HPDE6-E6E7 (cell line): ENCODE measurements at regions not wholly inside any gene's neighbourhood (a gene's known extent, or its start where the extent isn't known, plus 50 kb on each side); places are given as distances from the start of the nearest gene placed in this dataset.
"Not testable (repeated sequence)": the region's sequence is repeated elsewhere in the genome, so short reads cannot be mapped to it uniquely, and the experiment has no call there.

Experiments
- DNase-seq: peaks from one replicate; pipeline ENCODE4 v3.0.0; 2011; ENCODE audit warnings: missing footprints; ENCODE audit errors: extremely low spot score

DNA sequence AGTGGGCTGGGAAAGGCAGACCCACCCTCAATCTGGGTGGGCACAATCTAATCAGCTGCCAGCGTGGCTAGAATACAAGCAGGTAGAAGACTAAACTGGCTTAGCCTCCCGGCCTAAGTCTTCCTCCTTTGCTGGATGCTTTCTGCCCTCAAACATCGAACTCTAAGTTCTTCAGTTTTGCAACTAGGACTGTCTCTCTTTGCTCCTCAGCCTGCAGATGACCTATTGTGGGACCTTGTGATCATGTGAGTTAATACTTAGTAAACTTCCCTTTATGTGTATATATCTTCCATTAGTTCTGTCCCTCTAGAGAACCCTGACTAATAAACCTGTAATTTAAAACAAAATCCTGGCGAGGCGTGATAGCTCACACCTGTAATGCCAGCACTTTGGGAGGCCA is 51.8 kb upstream of the SLC39A8 start:
- DNase-seq: not testable (repeated sequence)

DNA sequence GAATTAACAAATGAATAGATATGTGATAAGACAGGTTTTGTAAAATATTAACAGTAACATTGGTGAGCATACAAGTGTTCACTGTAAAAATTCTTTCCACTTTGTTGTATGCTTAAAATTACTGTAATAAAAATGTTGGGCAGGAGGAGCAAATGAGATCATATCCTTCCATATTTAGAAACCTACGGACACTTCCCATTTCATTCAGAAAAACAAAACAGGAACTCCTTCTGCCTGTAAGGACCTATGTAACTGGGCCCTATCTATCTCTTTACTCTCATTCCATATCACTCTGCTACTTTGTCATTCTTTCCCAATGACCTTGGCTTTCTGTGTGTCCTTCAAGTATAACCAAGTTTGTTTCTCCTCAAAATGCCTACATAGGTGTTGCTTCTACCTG is 53.7 kb upstream of the SLC39A8 start:
- DNase-seq: no peak

DNA sequence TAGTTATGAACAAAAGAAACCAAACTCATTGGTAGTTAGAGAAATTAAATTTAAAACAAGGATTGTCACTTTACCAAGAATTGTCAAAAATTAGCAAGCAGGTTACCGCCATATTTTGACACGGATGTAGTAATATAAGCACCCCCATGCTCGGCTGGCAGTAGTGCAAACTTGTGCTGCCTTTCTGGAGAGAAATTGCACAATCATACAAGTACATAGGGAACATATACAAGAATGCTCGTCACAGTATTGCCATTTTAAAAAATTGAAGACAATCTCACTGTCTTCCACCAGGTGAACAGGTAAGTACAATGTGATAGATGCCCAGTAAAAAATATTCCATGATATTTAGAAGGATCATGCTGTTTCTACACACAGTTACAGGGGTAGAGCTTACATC is 55.6 kb upstream of the SLC39A8 start:
- DNase-seq: no peak

DNA sequence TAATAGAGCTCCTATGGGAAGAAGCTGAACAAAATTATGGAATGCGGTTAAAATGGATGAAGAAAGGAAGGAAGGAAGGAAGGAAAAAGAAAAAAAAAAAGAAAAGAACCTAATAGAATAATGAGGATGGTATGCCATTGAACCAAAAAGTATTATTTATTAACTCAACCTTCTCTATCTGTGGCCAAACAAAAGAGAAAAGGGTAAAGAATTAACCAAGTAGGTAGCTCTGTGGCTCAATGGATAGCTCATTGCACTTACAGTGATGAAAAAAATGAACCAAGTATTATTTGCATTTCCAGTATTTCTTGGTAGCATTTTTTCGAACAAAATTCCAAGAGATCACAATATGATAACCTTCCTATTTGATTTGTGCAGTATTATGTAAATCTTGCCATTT is 56.9 kb upstream of the SLC39A8 start:
- no peak for DNase-seq

DNA sequence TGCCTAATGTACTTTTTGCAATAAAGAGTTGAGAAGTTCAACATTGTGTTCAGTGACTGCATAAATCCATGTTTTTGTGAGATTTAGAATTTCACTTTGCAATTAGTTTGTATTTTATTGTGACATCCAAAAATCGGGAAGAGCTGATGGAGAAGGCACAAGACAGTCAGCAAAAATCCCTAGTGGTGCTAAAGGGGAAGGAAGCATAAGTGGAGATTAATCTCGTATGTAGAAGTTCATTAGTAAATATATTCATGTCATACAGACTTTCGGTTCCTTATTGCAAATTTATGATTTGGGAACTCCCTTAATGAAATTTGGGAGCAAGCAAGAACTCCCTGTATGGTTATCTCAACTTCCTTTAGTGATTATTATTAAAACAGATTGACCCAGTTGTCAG is 57.8 kb upstream of the SLC39A8 start:
- DNase-seq: no peak

DNA sequence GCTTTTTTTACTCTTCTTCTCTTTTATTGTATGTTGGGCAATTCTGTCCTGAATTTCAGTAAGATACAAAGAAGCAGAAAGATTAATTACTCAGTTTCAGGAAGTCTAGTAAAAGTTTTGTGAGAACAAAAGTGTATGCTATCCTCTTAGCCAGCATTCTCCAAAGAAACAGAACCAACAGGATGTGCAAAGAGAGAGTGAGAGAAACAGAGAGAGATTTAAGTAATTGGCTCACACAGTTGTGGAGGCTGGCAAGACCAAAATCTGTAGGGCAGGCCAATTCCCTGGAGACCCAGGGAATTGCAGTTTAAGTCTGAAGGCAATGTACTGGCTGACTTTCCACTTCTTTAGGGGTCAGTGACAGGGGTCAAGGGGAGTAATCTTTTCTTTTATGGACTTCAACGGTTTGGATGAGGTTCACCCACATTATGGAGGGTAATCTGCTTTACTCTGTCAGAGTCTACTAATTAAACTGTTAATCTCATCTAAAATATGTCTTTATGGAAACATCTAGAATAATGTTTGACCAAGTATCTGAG is 59.2 kb upstream of the SLC39A8 start:
- no peak for DNase-seq

DNA sequence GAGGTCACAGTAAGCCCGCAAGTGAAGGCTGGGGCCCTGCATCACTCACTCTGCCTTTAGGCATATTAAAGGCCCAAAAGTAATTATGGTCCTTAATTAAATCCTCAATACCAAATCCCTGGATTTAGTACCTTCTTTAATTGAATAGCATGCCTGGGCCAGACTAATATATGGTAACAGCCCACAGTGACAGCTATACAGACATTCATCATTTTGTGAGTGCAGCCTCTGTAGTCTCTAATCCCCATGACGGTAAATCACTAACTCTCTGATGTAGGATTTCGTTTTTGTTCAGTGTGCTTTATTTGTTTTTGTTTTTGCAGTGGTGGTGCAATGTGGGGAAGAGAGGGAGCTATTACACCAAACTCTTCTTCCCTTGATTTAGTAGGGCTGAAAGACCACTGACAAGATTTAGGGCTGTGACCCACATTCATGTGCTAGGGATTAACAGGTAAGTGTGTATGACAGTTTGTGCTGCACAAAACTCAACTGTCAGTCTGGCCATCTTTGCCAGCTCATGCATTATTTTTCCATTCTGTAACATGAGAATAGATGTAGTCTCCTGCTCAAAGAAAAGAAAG is 60.6 kb upstream of the SLC39A8 start:
- no peak for DNase-seq

DNA sequence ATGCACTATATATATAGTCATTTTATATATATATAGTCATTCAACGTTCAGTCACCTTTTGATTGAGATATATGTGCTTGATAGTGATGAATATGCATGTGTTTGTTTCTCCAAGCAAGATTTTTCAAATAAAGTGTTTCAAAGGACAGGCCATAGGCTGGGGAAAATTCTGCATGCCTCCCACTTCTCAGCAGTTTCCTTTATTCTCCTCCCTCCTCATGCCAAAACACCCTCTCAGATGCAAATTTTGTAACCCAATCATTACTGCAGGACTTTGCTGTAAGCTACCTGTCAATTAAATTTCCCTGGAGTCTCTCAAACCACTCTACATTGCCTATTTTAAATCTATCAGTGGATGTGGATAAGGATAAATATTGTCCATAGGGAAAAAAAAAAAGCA is 65.6 kb upstream of the SLC39A8 start:
- not testable (repeated sequence) for DNase-seq

DNA sequence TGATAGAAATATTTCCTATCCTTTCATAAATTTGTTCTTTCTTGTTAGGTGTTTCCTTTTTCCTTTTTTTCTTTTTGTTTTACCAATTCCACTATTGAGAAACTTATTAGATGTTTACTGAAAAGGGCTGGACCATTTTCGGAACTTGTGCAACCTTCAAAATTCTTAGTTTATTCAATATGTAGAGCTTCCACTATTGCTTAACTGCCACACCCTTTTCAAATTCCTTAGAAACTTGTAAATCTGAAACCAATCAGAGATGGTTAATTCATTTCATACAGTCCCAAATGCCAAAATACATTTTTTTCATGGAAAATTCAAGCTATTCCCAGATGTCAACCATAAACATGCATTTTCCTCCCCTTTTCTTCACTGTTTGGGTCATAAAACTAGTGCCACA is 66.1 kb upstream of the SLC39A8 start:
- DNase-seq: no peak

DNA sequence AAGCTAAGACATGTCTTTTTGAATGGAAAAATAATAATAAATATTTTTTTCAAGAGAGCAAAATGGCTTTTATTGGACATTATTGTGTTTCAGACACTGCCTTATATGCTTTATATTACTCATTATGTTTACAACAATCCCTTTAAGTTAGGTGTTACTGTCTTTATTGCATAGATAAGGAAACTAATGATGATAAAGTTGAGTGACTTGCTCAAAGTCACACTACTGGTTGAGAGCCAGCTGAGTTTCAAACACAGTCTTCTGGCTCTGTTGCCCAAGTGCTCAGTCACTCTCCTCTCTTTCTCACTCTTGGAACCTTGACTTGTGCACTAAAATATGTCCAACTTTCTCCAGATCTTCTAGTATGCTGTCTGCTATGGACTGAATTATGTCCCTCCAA is 71.5 kb upstream of the SLC39A8 start:
- DNase-seq: no peak

DNA sequence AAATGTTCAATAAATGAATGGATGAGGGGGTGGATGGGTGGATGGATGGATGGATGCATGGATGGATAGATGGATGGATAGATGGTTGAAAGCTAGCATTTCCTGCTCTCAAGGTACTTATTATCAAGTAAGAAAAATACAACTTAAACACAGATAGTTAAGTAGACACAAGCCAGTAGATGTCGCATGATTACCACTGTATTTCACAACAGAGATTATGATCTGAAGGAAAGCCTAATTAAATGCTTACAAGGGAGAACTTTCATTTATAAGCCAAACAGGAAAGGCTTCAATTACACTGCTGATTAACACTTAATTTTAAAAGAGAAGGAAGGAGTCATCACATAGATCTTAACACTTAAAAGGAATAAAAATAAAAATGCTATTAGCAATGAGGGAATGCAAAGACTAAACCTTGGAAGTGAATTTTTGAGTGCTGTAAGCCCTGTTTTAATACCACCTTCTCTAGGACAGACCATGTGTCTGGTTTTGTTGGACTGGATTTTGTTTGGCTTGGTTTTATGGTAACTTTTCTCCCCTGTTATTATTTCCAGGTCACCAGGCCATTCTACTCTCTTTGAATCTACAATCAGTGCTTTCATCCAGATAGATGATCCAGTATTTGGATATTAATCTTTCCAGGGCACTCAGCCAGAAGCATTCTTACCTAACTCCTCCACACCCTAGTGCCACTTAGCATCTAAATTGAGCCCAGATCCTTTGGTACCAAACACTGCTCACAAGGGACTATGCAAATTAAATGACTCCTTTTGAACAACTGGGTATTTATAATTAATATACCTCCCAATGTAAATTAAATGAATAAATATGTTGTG is 75.5 kb upstream of the SLC39A8 start:
- DNase-seq: no peak

DNA sequence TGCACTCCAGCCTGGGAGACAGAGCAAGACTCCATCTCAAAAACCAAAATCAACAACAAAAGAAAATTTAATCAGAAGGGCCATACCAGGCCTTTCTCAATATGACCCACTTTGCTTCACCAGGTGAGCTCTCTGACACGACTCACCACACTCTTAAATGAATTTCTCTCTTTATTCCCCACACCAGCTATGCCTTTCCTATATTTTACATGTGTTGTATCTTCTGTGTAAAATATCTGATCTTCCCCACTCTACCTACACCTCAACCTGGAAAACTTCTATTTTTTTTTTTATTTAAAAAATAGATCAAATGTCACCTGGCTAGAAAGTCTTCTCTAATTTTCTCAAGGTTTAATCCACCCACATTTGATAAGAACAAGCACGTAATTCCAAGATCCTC is 77.6 kb upstream of the SLC39A8 start:
- DNase-seq: no peak

DNA sequence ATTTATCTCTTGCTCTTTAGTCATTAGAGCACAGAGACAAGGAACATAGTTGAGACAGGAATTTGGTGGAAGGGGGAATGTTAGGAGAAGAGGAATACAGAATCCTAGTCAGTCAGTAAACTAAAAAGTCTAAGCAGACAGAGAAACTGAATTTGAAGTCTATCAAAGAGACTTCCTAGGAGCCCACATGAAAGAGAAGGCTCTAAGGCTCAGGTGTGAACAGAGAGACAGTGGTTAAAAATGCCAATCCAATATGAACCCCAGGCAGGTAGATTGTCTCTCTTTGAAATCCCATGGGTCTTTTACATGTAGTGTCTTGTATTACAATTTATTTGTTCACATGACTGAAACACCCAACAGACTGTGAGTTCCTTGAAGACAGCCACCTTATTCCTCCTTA is 77.8 kb upstream of the NFKB1 start:
- DNase-seq: no peak

DNA sequence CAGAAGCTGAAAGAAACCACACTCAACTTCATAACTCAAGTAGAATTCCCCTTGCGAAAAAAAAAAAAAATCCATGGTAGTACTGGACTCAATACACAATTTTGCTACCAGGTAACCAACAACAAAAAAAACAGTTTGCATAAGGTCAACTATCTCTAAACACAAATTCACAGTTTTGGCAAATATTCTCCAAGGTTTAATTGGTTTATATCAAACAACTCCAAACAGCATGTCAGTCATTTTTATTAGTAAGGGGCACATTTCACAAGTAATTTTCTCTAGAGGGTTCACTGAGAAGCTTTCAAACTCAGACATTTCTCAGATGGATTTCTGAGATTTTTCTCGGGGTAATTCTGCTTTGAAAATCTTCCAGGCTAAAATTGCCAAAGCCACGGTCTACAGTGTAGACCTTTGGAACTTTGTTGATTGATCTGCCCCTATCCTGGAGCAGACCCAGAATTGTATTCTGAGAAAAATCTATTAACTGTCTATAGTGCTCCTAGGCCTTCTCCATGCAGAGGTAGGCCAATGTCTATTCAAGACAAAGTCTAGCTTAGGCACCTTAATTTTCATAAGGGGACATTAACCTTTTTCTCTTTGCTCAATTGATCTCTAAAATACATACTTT is 73.7 kb upstream of the NFKB1 start:
- DNase-seq: no peak

DNA sequence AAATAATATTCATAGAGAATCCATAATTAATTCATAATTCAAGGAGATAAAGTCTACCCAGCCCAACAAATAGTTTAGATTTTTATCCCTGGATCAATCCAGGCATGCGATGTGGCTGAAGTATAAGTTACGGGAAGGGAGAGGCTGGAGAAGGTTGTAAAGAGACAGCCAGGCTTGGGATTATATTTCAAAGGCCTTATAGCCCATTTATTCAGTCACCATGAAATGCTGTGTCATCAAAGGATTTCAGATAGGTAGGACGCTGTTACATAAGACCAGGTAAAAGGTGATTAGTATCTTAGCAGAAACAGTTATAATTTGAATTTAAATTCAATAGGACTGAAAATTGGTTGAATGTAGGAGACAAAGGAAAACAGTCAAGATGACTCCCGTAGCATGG is 73.0 kb upstream of the NFKB1 start:
- no peak for DNase-seq

DNA sequence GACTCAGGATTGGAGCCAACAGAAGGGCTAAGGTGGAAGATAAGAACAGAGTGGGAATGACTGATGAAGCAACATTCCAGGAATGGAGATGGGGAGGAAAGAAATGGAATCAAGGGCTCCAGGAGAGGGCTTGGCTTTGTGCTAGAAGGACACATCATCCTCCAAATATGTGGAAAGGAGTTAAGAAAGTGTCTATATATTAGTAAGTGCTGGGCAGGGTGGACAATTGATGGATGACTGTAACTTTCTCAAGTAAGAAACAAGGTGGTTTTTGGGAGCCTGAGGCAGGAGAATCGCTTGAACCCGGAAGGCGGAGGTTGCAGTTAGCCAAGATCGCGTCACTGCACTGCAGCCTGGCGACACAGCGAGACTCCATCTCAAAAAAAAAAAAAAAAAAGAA is 71.6 kb upstream of the NFKB1 start:
- DNase-seq: peak; percentile 62

DNA sequence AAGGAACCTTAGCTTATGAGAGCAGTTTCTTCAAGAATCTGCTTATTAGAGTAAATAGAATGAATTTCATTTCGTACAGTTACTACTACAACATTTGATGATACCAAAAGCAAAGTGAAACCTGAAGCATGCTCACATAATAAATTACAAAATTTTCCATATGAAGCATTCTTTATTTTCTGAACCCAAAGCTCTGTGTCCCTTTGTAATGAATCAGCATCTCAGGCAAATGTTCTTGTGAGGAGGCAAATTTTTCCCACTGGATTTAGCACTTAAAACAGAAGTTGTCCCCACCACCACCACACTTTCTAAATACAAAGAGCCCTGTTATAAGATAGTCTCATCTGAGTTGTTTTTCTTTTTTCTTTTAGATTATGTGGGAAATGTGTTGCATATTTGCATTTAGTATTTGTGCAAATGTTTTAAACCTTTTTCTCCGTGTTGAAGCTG is 70.7 kb upstream of the NFKB1 start:
- no peak for DNase-seq

DNA sequence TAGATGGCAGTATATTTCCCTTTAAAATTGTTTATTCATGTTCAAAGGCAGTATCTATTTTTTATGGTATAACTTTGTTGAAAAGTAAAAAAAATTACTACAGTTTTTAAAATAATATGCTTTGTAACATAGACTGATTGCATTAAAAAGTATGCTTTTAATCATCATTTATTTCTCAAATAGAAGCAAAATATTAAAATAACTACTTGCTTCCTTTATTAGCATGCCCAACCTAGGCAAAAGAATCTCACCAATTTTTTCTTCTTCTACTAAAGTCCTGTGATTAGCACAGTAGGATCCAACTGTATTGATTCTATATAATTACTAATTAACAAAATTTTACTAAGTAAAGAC is 69.6 kb upstream of the NFKB1 start:
- no peak for DNase-seq

DNA sequence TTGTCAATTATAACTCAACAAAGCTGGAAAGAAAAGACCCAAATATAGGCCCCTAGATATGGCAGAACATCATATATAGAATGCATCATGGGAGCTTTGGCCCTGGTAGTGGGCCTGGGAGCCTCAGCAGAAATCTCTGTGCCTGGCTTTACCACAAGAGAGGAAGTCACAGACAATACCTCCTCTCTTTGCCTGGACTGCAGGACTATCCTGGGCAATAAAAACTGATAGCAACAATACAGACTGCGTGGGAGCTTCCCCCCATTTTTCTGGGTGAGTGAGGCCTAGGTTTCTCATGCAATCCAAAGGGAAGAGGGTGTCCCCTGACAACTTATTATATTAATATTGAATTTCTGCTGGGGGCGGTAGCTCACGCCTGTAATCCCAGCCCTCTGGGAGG is 64.0 kb upstream of the NFKB1 start:
- no peak for DNase-seq

DNA sequence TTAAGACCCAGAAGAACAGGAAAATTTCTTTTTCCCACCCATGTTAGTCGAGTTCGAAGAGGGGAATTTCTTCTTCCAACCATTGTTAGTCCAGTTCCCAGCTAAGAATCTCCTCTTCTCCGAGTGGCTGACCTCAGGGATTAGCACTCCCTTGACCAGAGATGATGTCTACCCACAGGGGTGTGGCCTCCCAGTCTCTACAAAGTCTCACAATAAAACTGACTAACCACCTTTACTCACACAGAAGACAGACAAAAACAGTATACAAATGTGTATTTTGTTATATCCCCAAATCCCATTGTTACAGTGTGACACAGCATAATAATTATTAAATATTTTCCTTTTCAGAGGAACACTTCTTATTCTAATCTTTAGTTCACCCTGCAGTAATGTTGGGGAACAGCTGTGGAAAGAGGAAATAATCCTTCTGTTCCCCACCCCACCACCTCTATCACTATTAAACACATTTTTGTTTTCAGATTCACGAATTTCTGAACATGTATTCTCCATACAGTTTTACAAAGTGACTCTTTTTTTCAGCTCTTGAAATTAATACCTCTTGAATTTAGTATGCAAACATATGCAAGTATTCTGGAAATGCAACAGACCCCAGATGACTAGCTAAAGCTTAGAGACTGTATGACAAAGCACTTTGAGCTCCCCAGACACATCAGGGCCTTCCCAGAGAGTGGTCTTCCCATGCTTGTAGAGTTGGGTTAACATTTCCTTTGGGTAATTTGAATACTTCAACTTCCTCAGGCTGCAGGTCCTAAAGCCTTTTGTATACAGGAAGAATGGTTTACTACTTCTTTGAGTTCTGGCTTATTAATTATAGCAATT is 62.5 kb upstream of the NFKB1 start:
- no peak for DNase-seq

DNA sequence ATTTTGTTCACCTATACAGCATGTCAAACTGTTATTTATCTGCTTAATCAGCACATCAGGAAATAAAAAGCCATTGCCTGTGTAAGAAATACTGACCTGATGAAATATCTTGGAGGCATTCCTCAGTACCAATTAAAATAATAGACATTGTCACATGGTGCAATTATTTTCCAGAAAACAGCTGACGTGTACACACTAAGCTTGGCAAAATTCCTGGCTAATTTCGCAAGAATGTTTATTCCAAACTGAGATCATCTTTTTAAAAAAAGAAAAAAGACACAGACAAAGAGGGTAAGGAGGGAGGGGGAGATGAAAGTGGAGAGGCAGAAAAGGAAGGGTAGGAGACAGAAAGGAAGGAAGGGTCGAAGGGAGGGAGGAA is 61.9 kb upstream of the NFKB1 start:
- peak; percentile 34 for DNase-seq

DNA sequence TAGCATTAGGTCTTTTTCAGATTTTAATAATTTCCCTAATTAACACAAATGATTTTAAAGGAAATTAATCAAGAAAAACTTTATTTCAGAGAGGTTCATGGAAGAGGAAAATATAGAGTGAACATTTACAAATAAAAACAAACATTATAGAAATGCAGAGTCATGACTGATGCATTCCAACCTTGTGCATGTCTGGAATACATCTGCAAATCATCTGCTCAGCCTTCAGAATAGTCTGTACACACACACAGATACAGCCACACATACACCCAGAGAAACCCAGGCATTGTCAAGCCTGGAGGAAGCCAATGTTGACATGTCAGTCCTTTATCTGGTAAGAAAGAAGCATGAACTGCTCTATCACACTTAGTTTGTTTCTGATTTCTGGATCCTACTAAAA is 61.3 kb upstream of the NFKB1 start:
- no peak for DNase-seq
